Lower leg skin (tissue), 4 donors: ENCODE measurements at regions not wholly inside any gene's neighbourhood (a gene's known extent, or its start where the extent isn't known, plus 50 kb on each side); places are given as distances from the start of the nearest gene placed in this dataset.

Experiments
- DNase-seq, 2 donors: peaks; one replicate each; pipeline ENCODE4 v3.0.0-alpha.2; 2019; ENCODE audit warnings: low spot score in 2 of 2
- H3K4me3 ChIP-seq: fragments of 200-600 bp; sonication (generic); 2 replicates; pipeline ENCODE4 v1.5.1; 2017; ENCODE audit warnings: mild to moderate bottlenecking, low read depth; ENCODE audit not compliant: poor library complexity, severe bottlenecking
- POLR2A ChIP-seq, 2 donors: fragments of 450-650 bp; IDR thresholded peaks; one replicate each; pipeline ENCODE4 v1.6.1; 2016 to 2017; ENCODE audit warnings: antibody characterized with exemption in 2 of 2, mild to moderate bottlenecking in 1 of 2, moderate library complexity in 1 of 2
- WGBS, 2 donors: methylation state at CpG; one replicate each; pipeline ENCODE4 v1.1.5; 2018; 5-methylcytosine and 5-hydroxymethylcytosine counted together
- intact Hi-C: fragments of 100-400 bp; cut with DNase I; formaldehyde crosslinking; loops from one replicate; pipeline ENCODE4 v1.15.0; 2023; ENCODE audit warnings: low total_unique reads
- TF ChIP-seq, protein P1 (sequence below), 3 donors: fragments of 450-650 bp; IDR thresholded peaks; one replicate each; pipeline ENCODE4 v1.5.1; 2016; ENCODE audit warnings: antibody characterized with exemption in 3 of 3, mild to moderate bottlenecking in 3 of 3, moderate library complexity in 2 of 3

DNA sequence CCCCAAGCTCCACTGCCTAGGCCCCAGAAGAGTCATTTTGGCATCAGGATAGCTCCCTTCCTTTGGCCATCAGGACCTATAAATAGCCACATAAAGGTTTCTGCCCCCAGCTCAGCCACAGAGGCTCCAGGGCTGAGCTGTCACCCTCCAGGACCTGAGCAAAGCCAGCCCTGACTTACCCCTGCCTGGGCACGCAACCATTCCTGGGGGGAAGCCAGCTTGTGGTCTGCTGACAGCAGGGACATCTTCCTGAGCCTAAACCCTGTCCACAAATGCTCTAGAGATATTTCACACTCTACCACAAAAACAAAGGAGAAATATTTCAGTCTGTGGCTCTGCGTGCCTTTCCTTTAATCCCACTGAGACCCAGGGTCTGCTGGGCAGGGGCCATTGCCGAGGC is 123.7 kb upstream of the CCL2 start:
- TF ChIP-seq POLR2A (IDR thresholded peaks at IDR 0.05), result no peak
- TF ChIP-seq, protein P1, sequence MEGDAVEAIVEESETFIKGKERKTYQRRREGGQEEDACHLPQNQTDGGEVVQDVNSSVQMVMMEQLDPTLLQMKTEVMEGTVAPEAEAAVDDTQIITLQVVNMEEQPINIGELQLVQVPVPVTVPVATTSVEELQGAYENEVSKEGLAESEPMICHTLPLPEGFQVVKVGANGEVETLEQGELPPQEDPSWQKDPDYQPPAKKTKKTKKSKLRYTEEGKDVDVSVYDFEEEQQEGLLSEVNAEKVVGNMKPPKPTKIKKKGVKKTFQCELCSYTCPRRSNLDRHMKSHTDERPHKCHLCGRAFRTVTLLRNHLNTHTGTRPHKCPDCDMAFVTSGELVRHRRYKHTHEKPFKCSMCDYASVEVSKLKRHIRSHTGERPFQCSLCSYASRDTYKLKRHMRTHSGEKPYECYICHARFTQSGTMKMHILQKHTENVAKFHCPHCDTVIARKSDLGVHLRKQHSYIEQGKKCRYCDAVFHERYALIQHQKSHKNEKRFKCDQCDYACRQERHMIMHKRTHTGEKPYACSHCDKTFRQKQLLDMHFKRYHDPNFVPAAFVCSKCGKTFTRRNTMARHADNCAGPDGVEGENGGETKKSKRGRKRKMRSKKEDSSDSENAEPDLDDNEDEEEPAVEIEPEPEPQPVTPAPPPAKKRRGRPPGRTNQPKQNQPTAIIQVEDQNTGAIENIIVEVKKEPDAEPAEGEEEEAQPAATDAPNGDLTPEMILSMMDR (IDR thresholded peaks at IDR 0.05), result no peak
- no peak for DNase-seq
- WGBS, 2 donors, result 61 to 75% methylated on average over 3 of the region's 3 CpGs
- H3K4me3 ChIP-seq, result no peak overlapping the region
- intact Hi-C loops, result no loop called here

DNA sequence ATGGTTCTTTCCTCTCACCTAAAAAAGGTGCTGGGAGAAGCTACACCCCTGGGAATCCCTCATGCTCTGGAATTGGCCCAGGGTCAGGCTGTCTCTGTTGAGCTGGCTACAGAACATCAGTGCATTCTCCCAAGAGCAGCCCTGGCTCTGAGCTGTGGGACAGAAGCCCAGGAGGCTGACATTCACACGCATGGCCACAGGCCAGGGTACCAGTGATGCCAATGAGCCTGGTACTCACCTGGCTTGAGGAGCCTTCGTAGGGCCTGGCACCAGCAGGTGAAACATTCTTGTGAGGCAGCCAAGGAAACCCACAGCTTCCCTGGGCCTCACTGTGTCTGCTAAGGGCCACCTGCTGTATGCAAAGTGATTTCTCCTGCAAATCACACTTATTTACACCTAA is 121.7 kb upstream of the CCL2 start:
- intact Hi-C loops, result no loop called here
- no peak overlapping the region for H3K4me3 ChIP-seq
- TF ChIP-seq POLR2A (IDR thresholded peaks at IDR 0.05), result no peak
- TF ChIP-seq, protein P1 (IDR thresholded peaks at IDR 0.05), result no peak
- DNase-seq, result no peak
- WGBS, 2 donors, result 44 to 65% methylated on average over 1 to 2 of the region's 2 CpGs

DNA sequence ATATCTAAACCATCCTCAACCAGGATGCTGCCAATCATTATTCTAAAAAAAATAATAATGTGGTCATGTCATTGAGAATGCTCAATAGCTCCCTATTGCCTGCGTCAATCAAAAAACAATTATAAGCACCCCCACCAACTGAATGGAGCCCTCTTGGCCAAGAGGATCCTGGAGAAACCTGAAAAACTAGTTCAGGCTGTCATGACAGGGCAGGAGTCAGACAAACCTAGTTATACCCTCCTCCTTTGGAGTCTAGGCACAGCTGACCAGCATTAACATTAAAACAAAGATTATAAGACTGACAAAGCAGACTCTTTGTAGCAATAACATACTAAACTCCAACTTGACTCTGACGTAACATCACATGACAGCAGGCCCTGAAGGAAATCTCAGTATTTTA is 119.2 kb upstream of the CCL2 start:
- intact Hi-C loops, result no loop called here
- 27 to 47% methylated on average over 2 of the region's 2 CpGs for WGBS, 2 donors
- no peak for TF ChIP-seq POLR2A (IDR thresholded peaks at IDR 0.05)
- TF ChIP-seq, protein P1 (IDR thresholded peaks at IDR 0.05), result no peak
- no peak for DNase-seq
- no peak overlapping the region for H3K4me3 ChIP-seq

DNA sequence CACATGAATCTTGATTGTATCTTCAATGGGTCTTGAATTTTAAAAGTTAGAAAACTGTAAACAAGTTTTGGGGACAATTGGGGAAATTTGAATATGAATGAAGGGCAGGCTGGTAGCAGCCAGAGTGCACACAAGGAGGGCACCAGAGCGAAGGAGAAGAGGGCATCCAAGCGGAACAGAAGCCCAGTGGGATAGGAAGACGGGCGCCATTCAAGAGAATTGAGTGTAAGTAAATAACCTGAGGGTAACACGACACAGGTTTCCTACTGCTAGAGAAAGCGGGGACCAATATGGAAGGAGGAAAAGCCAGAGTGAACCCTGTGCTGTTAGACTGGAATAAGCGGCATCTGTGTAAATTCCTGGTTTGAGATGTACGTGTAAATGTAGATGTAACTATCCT is 115.1 kb upstream of the CCL2 start:
- H3K4me3 ChIP-seq, result no peak overlapping the region
- intact Hi-C loops, result no loop called here
- TF ChIP-seq POLR2A (IDR thresholded peaks at IDR 0.05), result no peak
- TF ChIP-seq, protein P1 (IDR thresholded peaks at IDR 0.05), result no peak
- WGBS, 2 donors, result 70 to 79% methylated on average over 7 to 8 of the region's 8 CpGs
- DNase-seq, result no peak

DNA sequence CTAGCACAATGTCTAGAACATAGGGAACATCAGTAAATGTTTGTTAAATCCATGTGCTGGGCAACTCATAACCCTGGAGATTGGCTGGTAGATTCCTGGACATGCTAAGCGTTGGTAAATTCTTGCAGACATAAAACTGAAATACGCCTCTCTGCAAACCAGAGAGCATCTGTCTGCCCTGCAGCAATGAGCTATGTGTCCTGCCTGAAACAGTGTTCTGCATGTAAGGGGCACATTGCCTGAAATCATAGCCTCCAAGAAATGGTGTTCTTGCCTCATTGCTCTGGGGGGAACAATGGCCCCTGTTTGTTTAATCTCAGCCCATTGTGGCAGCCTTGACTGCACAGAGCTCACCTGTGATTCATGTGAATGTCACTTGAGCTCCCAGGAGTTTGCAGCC is 113.5 kb upstream of the CCL2 start:
- WGBS, 2 donors, result 60 to 69% methylated on average over 2 of the region's 2 CpGs
- intact Hi-C loops, result no loop called here
- H3K4me3 ChIP-seq, result no peak overlapping the region
- DNase-seq, result no peak
- TF ChIP-seq, protein P1 (IDR thresholded peaks at IDR 0.05), result no peak
- TF ChIP-seq POLR2A (IDR thresholded peaks at IDR 0.05), result no peak

DNA sequence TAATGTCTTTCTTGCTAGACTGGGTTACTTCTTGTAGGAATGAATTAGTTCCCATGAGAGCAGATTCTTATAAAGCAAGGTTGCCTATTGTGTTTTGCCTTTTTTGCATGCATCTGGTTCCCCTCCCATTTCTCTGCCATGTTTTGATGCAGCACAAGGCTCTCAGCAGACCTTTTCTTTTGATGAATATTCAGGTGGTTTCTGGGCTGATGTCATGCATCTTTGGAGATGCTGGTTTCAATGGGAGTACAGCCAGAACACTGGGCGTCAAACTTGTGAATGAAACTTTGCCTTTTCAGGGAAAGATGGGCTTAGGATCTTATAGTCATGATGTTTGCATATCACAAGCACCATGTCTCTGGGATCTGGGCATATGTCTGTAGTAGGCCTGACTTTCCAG is 111.7 kb upstream of the CCL2 start:
- intact Hi-C loops, result no loop called here
- TF ChIP-seq, protein P1 (IDR thresholded peaks at IDR 0.05), result no peak
- no peak for TF ChIP-seq POLR2A (IDR thresholded peaks at IDR 0.05)
- no peak for DNase-seq
- no peak overlapping the region for H3K4me3 ChIP-seq
- WGBS, 2 donors, result 69 to 87% methylated on average over 1 of the region's 1 CpG
